ENCODE measurements at regions not wholly inside any gene's neighbourhood (a gene's known extent, or its start where the extent isn't known, plus 50 kb on each side); places are given as distances from the start of the nearest gene placed in this dataset.
A peak's percentile ranks its signal among the peaks of the same experiment; 100 is the strongest.

GRCh38 chr13:92938486-92939020 lies 288.1 kb upstream of the GPC6 start:
- intact Hi-C loops (cut with DNase I), result no loop called here
- DNase-seq, result no peak

DNA sequence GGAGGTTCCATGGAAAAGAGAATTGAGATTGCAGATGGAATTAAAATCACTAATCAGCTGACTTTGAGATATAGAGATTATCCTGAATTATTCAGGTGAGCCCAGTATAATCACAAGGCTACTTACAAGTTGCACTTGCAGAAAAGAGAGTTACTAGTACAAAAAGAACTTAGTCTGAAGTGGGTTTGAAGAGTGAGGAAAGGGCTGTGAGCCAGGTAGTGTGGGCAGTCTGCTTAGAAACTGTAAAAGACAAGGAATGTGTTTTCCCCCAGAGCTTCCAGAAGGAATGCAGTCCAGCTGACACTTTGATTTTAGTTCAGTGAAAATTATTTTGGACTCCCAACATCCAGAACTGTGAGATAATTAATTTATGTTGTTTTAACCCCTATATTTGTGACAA lies 285.4 kb upstream of the GPC6 start:
- intact Hi-C loops (cut with DNase I), result no loop called here
- no peak for DNase-seq

DNA sequence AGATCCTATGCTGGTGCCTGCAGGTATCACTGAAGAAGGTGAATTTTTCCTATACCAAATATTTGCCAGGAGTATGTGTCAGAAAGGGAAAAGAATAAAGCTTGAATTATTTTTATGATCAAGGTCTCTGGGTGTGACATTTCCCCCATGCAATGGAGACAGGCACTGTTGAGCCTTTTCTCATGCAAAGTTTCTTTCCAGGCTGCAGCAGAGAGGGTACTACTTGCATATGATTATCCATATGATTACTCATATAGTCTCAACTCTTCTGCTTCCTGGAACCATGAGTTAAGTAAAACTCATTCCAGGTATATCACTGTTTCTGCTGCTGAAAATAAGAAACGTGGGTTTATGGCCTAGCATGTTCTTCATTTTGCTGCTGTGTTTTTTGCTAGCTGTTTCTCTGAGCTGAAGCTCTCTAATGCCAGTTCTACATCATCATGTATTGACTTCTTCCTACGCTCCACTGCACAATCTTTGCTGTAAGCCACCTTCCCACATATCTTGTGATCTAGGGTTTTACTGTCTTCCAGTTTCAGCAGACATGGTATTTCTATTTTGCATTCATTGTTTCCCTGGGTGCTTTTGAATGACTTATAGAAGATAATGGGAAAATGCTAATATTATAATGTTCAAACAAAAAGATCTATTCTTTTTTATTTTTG lies 278.7 kb upstream of the GPC6 start:
- DNase-seq, result no peak
- intact Hi-C loops (cut with DNase I), result no loop called here

- DNase-seq, result no peak
- intact Hi-C loops (cut with DNase I), result no loop called here
These were observed 275.8 kb upstream of the GPC6 start for GRCh38 chr13:92950771-92951170.

DNA sequence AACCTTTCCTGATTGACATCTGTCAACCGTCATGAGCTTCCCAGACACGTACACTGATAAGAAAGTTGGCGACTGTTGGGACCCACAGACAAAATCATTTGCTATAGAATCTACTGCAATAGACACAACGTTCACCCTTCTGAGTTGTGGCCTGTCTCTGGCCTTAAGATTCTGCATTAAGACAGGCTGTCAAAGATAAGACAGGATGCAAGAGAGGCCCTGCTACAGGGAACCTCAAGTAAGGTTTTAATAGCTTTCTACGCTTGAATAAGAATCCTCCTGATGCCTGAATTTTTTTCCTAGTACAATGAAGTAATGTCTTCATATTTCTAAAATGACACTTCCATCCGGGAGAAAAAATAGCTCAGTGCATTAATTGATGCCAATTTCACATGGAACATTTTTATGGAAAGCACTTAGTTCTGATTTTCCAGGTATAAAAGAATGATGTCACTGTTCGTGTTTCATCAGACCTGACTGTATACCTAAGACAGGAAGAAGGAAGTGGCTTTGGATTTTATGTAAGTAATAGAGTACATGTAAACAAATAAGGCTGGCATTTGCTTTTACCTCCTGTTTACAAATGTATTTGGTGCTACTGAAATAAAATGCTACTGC lies 275.2 kb upstream of the GPC6 start:
- intact Hi-C loops (cut with DNase I), result no loop called here
- no peak for DNase-seq

- no peak for DNase-seq
- intact Hi-C loops (cut with DNase I), result no loop called here
These were observed 274.4 kb upstream of the GPC6 start for GRCh38 chr13:92952161-92952560.

DNA sequence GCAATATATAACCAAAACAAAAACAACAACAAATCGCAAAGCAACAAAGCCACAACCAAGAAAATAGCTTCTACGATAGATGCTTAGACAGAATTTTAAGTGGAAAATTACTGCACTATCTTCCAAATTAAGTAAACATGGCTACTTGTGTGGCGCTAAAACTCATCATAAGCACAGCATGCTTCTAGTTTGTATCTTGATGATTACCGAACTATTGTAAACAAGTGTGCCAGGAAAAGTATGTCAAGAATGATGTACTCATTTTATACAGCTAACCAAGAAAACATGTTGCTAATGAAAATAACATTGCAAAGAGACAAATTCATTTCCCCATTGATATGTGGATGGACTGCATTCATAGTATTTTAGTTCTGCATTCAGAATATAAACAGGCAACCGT lies 271.9 kb upstream of the GPC6 start:
- DNase-seq, result no peak
- intact Hi-C loops (cut with DNase I), result no loop called here

DNA sequence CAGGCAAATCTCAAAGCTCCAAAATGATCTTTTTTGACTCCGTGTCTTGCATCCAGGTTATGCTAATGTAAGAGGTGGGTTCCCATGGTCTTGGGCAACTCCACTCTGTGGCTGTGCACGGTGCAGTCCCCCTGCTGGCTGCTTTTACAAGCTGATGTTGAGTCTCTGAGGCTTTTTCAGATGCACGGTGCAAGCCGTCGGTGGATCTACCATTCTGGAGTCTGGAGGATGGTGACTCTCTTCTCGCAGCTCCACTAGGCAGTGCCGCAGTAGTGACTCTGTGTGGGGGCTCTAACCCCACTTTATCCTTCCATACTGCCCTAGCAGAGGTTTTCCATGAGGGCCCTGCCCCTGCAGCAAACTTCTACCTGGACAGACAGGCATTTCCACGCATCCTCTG lies 266.8 kb upstream of the GPC6 start:
- intact Hi-C loops (cut with DNase I), result no loop called here
- peak in 1 of 10 donors; percentile 59 for DNase-seq

DNA sequence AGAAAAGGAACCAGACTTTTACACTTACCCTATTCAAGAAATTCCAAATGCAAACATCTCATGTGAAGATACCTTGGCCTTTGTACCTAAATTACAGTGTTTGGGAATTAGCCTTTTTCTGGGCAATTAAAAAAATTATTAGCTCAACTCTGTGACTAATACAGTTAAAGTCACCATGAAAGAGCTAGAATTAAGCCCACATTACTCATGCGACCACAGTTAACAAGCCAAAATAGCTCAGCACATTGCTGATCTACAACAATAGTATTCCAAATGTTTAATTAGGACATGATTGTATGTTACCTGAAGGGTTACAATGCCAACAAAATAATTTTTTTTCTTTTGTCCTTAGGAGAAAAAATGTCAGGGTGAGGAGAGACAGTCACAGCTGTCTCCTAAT lies 263.6 kb upstream of the GPC6 start:
- DNase-seq, result no peak
- intact Hi-C loops (cut with DNase I), result no loop called here

- no peak for DNase-seq
- intact Hi-C loops (cut with DNase I), result no loop called here
These were observed 260.3 kb upstream of the GPC6 start for GRCh38 chr13:92966341-92966740.

GRCh38 chr13:92966900-92967299 lies 259.7 kb upstream of the GPC6 start:
- intact Hi-C loops (cut with DNase I), result no loop called here
- DNase-seq, result no peak

DNA sequence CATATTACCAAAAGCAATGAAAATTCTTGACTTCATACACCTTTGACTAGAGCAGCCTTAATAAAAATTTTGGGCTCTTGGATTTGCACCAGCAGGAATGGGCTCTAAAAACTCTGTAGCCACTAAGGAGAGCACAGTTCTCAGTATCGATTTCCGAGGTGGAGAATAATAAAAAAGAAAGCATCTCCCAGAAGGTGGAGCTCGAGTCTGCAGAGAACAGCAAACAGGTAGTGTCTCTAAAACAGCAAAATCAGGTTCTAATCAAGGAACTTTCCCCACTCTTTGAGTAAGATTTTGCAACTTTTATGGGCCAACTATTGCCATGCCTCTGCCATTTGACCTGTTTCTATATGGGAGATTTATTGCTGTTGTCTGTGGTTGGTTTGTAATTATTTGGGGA lies 258.7 kb upstream of the GPC6 start:
- intact Hi-C loops (cut with DNase I), result no loop called here
- DNase-seq, result no peak

GRCh38 chr13:92972751-92973150 lies 253.9 kb upstream of the GPC6 start:
- DNase-seq, result no peak
- intact Hi-C loops (cut with DNase I), result no loop called here

GRCh38 chr13:92974905-92975429 lies 251.6 kb upstream of the GPC6 start:
- intact Hi-C loops (cut with DNase I), result no loop called here
- DNase-seq, result peak in 2 of 10 donors; percentile 74 to 76

DNA sequence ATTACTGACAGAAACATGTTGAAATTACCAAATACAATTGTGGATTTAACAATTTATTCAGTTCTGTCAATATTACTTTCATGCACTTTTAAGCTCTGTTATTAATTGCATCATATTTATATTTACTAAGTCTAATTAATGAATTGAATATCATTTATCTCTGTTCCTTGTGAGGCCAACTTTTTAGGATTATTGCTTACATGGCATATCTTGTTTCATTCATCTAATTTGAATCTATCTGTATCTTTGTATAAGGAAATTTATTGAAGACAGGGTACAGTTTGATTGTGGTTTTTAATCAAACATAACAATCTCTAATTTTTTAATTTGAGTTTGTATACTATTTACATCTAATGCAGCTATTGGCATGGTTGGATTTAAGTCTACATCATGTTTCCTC lies 249.9 kb upstream of the GPC6 start:
- no peak for DNase-seq
- intact Hi-C loops (cut with DNase I), result no loop called here

GRCh38 chr13:92984151-92984550 lies 242.5 kb upstream of the GPC6 start:
- intact Hi-C loops (cut with DNase I), result no loop called here
- no peak for DNase-seq

- intact Hi-C loops (cut with DNase I), result no loop called here
- DNase-seq, result no peak
These were observed 237.3 kb upstream of the GPC6 start for GRCh38 chr13:92989301-92989700.

DNA sequence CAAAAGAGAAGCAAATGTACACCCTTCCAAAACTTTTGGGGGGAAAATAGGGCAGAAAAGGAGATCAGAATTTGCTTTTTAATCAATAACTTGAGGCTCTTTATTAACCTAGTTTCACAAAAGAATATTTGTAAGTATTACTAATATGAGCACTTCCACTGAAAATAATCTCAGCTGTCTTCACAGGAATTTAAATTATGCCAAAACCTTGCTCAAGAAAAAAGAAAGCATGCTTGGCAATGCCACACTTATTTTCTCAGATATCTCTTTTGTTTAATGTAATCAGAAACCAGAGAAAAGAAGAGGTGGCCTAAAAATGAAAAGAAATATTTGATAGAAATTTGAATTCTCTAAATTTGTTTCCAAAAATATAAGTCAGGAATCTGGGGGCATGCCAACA lies 234.9 kb upstream of the GPC6 start:
- intact Hi-C loops (cut with DNase I), result no loop called here
- no peak for DNase-seq

GRCh38 chr13:92994056-92994455 lies 232.6 kb upstream of the GPC6 start:
- no peak for DNase-seq
- intact Hi-C loops (cut with DNase I), result no loop called here

GRCh38 chr13:93001866-93002461 lies 224.6 kb upstream of the GPC6 start:
- intact Hi-C loops (cut with DNase I), result no loop called here
- DNase-seq, result no peak

DNA sequence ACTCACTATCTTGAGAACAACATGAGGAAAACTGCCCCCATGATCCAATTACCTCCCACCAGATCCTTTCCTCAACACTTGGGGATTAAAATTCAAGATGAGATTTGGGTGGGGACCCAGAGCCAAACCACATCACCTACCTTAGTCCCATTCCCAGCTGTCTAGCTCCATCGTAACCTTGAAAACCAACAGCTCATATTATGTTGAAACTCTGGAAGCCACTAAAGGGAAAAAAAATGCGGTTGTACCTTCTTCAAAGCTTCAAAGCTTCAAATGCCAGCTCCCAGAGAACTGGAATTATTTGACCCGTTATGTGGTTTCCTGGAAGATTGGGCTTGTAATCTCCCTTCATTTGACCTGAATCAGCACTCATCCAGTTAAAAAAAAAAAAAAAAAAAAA lies 223.1 kb upstream of the GPC6 start:
- DNase-seq, result no peak
- intact Hi-C loops (cut with DNase I), result no loop called here

DNA sequence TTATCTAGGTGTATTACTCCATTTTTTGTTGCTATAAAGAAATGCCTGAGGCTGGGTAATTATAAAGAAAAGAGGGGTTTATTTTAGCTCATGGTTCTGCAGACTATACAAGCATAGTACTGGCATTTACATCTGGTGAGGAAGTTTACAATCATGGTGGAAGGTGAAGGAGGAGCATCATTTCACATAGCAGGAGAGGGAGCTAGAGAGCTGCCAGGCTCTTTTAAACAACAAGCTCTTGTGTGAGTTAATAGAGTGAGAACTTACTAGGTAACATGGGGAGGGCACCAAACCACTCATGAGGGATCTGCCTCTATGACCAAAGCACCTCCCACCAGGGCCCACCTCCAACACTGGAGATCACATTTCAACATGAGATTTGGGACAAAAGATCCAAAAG lies 221.7 kb upstream of the GPC6 start:
- DNase-seq, result no peak
- intact Hi-C loops (cut with DNase I), result no loop called here
